ENCODE measurements at regions not wholly inside any gene's neighbourhood (a gene's known extent, or its start where the extent isn't known, plus 50 kb on each side); places are given as distances from the start of the nearest gene placed in this dataset.

DNA sequence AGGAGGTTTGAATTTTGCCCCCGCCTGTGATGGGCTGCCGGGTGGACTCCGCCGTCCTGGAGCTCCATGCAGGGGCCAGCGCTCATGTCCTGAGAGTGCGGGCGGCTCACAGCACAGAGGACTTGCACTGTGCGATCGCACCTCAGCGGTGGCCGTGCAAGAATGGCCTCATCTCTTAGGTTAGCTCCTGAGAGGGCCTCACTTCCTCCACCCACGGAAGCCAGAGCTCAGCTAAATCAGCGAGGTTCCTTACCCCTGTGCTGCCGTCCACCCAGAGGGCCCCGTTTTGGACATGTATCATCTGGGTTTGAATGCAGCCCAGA, 72.0 kb upstream of the PCSK6 start:
- H3K4me3 ChIP-seq (ENCODE audit: low read length in 3 of 3) = no peak overlapping the region
- no peaks in the 10 kb centered on the region for H3K36me3 ChIP-seq (ENCODE audit: control insufficient read depth in 2 of 3, insufficient read depth in 3 of 3, low read length in 3 of 3)
- no peak overlapping the region for H3K9ac ChIP-seq (ENCODE audit: low read length in 3 of 3)
- no peaks in the 10 kb centered on the region for H3K27me3 ChIP-seq (ENCODE audit: control insufficient read depth, insufficient read depth, low read length)
- DNase-seq = no peak
- H3K27ac ChIP-seq (ENCODE audit: low read depth in 2 of 2, low read length in 2 of 2) = no peak overlapping the region
- TF ChIP-seq, protein P1, sequence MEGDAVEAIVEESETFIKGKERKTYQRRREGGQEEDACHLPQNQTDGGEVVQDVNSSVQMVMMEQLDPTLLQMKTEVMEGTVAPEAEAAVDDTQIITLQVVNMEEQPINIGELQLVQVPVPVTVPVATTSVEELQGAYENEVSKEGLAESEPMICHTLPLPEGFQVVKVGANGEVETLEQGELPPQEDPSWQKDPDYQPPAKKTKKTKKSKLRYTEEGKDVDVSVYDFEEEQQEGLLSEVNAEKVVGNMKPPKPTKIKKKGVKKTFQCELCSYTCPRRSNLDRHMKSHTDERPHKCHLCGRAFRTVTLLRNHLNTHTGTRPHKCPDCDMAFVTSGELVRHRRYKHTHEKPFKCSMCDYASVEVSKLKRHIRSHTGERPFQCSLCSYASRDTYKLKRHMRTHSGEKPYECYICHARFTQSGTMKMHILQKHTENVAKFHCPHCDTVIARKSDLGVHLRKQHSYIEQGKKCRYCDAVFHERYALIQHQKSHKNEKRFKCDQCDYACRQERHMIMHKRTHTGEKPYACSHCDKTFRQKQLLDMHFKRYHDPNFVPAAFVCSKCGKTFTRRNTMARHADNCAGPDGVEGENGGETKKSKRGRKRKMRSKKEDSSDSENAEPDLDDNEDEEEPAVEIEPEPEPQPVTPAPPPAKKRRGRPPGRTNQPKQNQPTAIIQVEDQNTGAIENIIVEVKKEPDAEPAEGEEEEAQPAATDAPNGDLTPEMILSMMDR (IDR thresholded peaks at IDR 0.05; ENCODE audit: borderline replicate concordance, extremely low read depth, insufficient read depth) = no peak
- intact Hi-C loops (cut with DNase I) = no loop called here
- no peaks in the 10 kb centered on the region for H3K9me3 ChIP-seq (ENCODE audit: control insufficient read depth in 2 of 3, insufficient read depth in 1 of 3, low read length in 3 of 3)
- FAIRE-seq = no peak
- no peaks in the 10 kb centered on the region for H3K4me1 ChIP-seq (ENCODE audit: control insufficient read depth in 2 of 3, insufficient read depth in 2 of 3, low read depth in 1 of 3, low read length in 3 of 3)

DNA sequence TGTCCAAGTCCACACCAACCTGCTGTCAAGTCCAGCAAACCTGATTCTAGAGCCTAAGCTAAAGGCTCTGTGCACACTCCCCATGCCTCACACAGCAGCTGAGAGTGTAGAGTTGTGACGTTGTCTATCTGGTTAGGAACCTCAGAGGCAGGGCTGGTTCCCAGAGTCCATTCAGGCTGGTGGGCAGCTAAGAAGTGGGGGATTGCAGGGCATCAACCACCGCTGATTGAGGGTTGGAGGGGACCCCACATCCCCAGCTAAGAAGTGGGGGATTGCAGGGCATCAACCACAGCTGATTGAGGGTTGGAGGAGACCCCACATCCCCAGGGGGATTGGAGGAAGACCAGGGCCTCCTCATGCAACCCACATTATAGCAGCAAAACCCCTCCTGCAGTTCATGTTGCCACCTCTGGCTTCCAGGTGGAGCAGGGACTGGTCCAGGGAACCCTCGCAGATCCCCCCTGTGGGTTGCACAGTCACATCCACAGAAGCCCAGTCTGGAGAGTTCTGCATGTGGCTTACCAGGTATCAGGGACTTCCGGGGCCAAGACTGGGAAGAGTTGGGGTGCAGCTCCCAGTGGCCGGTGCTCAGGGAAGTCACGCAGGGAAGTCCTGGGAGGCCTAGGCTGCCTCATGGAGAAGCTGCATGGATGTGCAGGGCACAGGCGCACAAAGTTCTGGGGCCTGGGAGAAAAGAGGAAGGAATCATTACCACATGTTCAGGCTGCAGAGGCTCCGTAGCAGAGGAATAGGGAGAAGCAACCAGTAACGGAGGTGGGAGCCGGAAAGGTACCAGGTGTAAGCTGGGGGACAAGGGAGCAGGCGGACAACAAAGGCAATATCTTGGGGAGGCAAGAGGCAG, 71.4 kb upstream of the PCSK6 start:
- H3K4me3 ChIP-seq (ENCODE audit: low read length in 3 of 3) = no peak overlapping the region
- H3K9ac ChIP-seq (ENCODE audit: low read length in 3 of 3) = no peak overlapping the region
- no peaks in the 10 kb centered on the region for H3K27me3 ChIP-seq (ENCODE audit: control insufficient read depth, insufficient read depth, low read length)
- intact Hi-C loops (cut with DNase I) = no loop called here
- no peaks in the 10 kb centered on the region for H3K4me1 ChIP-seq (ENCODE audit: control insufficient read depth in 2 of 3, insufficient read depth in 2 of 3, low read depth in 1 of 3, low read length in 3 of 3)
- no peaks in the 10 kb centered on the region for H3K36me3 ChIP-seq (ENCODE audit: control insufficient read depth in 2 of 3, insufficient read depth in 3 of 3, low read length in 3 of 3)
- DNase-seq (no peak), FAIRE-seq (no peak)
- no peak overlapping the region for H3K27ac ChIP-seq (ENCODE audit: low read depth in 2 of 2, low read length in 2 of 2)
- H3K9me3 ChIP-seq (ENCODE audit: control insufficient read depth in 2 of 3, insufficient read depth in 1 of 3, low read length in 3 of 3) = no peaks in the 10 kb centered on the region
- TF ChIP-seq, protein P1 (IDR thresholded peaks at IDR 0.05; ENCODE audit: borderline replicate concordance, extremely low read depth, insufficient read depth) = no peak

DNA sequence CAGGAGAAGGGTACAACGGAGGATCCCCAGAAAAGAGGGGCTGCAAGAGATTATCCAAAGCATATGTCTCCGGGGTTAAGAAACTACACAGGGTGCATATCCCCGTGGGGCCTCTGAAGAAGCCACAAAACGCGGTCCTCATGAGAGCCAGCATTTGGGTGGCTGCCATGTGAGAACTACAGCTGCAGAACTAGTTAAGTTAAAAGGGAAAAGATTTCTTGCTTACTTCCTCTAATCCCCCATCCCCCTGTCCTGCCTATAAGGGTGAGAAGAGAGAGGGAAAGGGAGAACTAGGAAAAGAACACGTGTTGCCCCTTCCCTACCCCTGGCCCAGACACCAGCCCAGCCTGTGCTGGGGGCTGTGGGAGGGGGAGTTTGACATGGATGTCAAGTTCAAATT, 70.4 kb upstream of the PCSK6 start:
- Histone ChIP-seq H3K27ac (ENCODE audit: low read depth in 2 of 2, low read length in 2 of 2) (no peak overlapping the region), H3K9me3 (ENCODE audit: control insufficient read depth in 2 of 3, insufficient read depth in 1 of 3, low read length in 3 of 3) (no peaks in the 10 kb centered on the region), H3K36me3 (ENCODE audit: control insufficient read depth in 2 of 3, insufficient read depth in 3 of 3, low read length in 3 of 3) (no peaks in the 10 kb centered on the region), H3K9ac (ENCODE audit: low read length in 3 of 3) (no peak overlapping the region), H3K27me3 (ENCODE audit: control insufficient read depth, insufficient read depth, low read length) (no peaks in the 10 kb centered on the region), H3K4me3 (ENCODE audit: low read length in 3 of 3) (no peak overlapping the region), H3K4me1 (ENCODE audit: control insufficient read depth in 2 of 3, insufficient read depth in 2 of 3, low read depth in 1 of 3, low read length in 3 of 3) (no peaks in the 10 kb centered on the region)
- TF ChIP-seq, protein P1 (IDR thresholded peaks at IDR 0.05; ENCODE audit: borderline replicate concordance, extremely low read depth, insufficient read depth) = no peak
- DNase-seq (no peak), FAIRE-seq (no peak)
- intact Hi-C loops (cut with DNase I) = no loop called here

Measured in kidney (tissue), 13 donors.